Epidermal melanocyte (primary cell): ENCODE measurements at regions not wholly inside any gene's neighbourhood (a gene's known extent, or its start where the extent isn't known, plus 50 kb on each side); places are given as distances from the start of the nearest gene placed in this dataset.

Source experiments
- DNase-seq: peaks from one replicate; pipeline ENCODE4 v3.0.0; 2011; ENCODE audit warnings: low spot score; ENCODE audit not compliant: insufficient read length

- no peak for DNase-seq
Measured at GRCh38 chr5:107294211-107294550, 376.6 kb downstream of the EFNA5 start.

DNA sequence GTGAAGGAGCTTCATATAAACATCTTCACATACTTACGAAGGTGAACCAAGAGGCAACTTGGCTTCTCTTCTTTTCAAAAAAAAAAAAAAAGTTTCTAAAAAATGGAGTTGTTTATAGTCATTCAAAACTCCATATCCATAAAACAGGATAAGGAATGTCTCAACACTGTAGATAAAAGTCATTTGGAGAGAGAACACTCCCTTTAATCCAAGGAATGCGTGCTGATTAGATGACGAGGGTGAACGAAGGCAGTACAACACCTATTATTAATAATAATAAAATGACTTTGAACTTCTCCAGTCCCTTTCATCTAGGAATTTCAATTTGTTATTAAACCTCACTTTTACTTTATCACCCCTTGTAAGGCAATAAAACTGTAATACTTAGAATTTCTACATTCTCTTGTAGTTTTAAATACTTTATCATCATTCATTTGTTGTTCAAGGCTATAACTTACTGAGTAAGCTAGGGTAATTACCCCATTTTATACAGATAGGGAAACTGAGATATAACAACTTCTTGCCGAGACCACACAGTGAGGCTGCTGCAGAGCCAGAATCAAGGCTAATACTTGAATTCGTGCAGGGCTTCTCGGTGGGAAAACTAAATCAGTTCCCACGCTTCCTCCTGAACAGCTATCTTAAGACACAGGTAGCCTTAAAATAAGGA, 377.1 kb downstream of the EFNA5 start:
- DNase-seq: no peak

GRCh38 chr5:107291866-107292265, 378.9 kb downstream of the EFNA5 start:
- DNase-seq: no peak

DNA sequence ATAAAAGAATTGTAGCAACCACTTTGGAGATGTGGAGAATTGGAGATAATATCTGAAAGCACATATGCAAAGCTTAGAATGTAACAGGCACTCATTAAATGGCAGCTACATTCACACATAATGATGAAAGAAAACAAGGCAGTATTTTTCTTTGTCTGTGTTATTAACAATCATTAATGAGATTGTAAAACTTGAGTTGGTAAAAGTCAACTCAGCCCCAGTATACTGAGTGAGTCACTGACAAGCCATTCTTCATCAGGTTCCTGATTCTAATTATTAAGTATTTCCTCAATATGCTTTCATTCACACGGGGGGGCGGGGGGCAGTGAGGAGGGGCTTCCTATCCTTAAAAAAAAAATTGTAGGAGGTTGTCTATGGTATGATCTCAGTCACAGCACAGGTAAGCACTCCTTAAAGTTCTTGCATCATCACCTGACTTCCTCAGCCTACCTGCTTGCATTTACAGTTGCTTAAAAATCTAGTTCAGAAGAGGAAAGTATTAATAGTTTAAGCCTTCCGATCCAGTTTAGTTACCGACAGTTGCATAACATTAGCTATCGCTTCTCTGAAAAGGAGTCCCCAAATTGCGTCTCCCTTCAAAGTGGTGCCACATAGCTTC, 379.8 kb downstream of the EFNA5 start:
- DNase-seq: no peak

DNA sequence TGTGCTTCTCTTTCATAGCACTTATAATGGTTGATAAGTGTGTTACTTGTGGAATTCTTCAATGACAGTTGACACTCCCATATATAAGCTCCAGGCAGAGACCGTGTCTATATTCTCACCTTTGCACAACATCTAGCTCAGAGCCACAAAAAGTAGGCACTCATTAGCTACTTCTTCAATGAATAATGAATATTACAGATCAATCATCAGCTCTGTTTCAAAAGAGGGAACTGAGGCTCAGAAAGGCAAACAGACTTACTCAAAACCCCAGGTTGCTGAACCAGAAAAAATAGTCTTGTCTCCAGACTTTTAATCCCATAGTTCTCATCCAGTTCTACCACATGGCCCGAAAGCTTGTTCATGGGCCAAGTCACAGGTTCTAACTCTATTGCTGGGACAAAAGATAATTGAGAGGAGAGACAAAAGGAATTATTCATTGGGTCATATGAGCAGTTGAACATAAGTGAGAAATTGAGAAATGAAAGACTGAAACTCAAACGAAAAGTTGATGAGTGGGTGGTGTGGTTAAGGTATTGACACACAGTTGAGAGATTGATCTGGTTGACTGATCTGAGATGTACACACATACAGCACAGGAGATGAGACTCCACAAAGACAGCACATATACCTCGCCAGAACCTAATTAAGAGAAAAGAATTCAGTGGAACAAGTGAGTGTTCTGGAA, 381.6 kb downstream of the EFNA5 start:
- no peak for DNase-seq

- DNase-seq: no peak
Measured at GRCh38 chr5:107286447-107287098, 384.2 kb downstream of the EFNA5 start.

DNA sequence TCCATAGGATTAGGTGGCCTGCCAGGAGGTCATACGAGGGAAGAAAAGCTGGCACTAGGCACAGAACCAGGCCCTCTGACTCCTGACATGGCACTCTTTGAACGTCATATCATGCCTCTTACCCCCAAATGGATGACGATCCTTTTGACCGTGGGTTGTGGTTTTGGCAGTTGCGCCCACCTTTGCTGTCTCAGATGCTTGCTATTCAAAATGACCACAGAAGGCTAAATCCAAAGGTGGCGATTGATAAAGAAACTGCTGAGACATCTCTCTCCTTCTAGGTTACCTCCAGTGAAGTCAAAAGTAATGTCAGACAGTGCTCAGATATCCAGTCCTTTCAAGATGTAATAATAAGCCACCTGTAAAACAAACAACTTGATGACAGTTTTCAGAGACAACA, 385.0 kb downstream of the EFNA5 start:
- DNase-seq: no peak

GRCh38 chr5:107284822-107285525, 385.8 kb downstream of the EFNA5 start:
- no peak for DNase-seq

DNA sequence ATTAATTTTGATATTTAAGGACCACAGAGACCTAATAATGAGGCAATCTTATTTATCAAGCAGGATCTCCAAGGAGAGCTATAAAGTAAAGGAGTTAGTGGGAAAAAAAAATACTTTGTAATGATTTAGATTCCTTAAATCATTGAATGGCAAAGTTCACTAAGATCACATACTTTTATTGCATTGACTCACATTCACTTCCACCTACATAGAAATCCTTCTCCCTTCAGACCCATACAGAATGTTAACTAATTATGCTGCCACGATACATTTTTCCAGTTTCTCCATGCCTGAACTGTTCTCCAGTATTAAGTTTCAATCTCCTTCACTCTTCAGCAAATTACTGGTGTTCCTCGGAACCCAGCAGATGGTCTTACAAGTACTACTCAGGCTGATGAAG, 388.7 kb downstream of the EFNA5 start:
- DNase-seq: no peak

DNA sequence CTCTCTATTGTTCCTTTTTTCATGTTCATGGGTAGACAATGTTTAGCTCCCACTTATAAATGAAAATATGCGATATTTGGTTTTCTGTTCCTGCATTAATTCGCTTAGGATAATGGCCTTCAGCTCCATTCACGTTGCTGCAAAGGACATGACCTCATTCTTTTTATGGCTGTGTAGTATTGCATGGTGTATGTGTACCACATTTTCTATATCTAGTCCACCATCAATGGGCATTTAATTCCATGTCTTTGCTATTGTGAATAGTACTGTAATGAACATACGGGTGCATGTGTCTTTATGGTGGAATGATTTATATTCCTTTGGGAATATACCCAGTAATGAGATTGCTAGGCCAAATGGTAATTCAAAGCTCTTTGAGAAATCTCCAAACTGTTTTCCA, 392.0 kb downstream of the EFNA5 start:
- DNase-seq: no peak

DNA sequence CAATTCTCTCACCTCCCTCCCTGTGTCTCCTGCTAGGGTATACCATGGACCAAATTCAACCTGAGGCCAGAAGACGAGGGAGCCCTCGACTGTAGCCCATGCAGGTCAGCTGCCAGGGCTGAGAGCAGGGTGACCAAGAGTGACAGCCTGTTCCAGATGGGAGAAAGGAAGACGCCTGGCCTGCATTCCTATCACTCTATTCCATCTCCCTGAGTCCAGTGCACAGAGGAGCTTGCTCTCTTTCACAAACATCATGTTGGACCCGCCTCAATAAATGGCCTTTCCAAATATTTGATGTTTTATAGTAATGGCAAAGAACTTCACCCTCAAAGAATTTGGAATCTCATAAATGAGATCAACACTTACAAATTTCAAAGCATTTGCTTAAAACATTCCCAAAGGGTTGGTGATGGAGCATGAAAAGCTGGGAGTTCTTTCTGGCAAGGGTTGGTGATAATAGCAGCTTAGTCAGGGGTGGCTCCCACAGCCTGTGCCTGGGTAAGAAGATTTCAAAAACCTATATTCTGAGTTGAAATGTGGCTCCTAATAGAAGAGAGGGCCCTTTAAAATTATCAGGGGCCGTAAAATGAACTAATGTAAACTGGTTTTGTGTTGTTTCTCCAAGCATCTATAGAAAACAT, 393.1 kb downstream of the EFNA5 start:
- no peak for DNase-seq

DNA sequence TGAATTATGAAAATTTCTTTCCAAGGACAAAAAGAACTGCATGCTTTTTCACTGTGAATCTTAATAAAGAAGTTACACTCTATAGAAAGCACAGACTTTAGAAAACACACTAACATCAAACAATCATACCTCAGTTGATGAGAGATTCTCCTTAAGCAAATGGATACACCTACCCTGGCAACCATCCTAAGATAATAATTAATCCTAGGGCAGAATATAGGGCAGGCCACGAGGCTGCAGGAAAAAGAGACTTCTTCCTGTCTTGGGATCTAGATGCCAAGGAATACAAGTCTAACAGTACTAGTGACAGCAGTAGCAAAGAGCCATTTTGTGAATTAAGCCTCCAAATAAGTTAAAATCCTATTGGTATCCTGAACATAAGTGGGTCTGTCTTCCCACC, 395.4 kb downstream of the EFNA5 start:
- no peak for DNase-seq

GRCh38 chr5:107274571-107274970, 396.2 kb downstream of the EFNA5 start:
- no peak for DNase-seq

GRCh38 chr5:107272954-107273353, 397.8 kb downstream of the EFNA5 start:
- no peak for DNase-seq

DNA sequence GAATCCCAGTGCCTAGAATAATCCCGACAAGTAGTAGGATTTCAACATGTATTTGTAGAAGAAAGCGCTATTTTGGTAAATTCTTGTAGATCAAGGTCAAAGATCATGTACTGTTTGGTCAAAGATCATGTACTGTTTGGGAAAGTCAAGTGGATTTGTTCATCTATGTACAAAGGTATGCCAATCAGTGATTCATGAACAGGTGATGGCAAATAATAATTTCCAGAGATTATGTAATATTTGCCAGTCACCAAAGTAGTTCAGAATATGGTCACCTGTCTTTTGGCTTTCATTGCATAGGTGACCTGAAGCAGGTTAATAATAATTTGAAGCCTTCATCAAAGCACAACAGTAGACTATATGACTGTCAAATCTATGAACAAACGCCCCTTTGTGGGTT, 398.2 kb downstream of the EFNA5 start:
- DNase-seq: no peak

GRCh38 chr5:107271682-107272350, 398.9 kb downstream of the EFNA5 start:
- DNase-seq: no peak

- DNase-seq: no peak
Measured at GRCh38 chr5:107270561-107270960, 400.2 kb downstream of the EFNA5 start.

GRCh38 chr5:107269678-107270077, 401.1 kb downstream of the EFNA5 start:
- no peak for DNase-seq

DNA sequence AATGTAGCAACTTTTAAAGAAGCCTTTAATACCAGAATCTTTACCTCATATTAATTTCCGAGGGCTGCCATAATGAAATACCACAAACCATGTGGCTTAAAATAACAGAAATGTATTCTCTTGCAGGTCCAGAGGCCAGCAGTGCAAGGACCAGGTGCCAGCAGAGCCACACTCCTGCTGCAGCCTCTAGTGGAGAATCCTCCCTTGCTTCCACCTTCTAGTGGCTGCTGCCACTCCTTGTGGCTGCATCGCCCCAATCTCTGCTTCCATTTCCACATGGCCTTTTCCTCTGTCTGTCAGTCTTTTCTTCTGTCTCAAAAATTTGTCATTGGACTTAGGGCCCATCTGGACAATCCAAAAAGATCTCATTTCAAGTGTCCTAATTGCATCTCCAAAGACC, 401.5 kb downstream of the EFNA5 start:
- no peak for DNase-seq

- DNase-seq: no peak
Measured at GRCh38 chr5:107268241-107268640, 402.5 kb downstream of the EFNA5 start.

GRCh38 chr5:107266100-107266499, 404.6 kb downstream of the EFNA5 start:
- DNase-seq: no peak
